ENCODE measurements at regions not wholly inside any gene's neighbourhood (a gene's known extent, or its start where the extent isn't known, plus 50 kb on each side); places are given as distances from the start of the nearest gene placed in this dataset.

DNA sequence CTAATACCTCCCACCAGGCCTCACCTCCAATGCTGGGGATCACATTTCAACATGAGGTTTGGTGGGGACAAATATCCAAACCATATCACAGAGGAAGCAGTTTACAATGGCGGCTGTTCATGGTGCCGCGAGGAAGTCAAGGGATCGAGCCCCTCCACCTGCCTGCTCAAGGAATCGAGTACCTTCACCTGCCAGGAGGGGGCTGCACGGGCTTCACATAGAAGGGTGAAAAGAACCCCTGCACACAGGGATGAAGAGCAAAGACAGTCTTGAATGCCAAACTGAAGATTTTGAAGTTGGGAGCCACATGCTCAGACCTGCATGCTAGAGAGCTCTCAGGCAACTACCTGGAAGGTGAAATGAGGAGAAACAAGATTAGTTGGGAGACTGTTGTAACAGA is 110.3 kb downstream of the KCNF1 start:
- no peak overlapping the region for H3K27ac ChIP-seq
- TF ChIP-seq, protein P1, sequence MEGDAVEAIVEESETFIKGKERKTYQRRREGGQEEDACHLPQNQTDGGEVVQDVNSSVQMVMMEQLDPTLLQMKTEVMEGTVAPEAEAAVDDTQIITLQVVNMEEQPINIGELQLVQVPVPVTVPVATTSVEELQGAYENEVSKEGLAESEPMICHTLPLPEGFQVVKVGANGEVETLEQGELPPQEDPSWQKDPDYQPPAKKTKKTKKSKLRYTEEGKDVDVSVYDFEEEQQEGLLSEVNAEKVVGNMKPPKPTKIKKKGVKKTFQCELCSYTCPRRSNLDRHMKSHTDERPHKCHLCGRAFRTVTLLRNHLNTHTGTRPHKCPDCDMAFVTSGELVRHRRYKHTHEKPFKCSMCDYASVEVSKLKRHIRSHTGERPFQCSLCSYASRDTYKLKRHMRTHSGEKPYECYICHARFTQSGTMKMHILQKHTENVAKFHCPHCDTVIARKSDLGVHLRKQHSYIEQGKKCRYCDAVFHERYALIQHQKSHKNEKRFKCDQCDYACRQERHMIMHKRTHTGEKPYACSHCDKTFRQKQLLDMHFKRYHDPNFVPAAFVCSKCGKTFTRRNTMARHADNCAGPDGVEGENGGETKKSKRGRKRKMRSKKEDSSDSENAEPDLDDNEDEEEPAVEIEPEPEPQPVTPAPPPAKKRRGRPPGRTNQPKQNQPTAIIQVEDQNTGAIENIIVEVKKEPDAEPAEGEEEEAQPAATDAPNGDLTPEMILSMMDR (IDR thresholded peaks at IDR 0.05): no peak
- DNase-seq (ENCODE audit: low spot score): no peak

DNA sequence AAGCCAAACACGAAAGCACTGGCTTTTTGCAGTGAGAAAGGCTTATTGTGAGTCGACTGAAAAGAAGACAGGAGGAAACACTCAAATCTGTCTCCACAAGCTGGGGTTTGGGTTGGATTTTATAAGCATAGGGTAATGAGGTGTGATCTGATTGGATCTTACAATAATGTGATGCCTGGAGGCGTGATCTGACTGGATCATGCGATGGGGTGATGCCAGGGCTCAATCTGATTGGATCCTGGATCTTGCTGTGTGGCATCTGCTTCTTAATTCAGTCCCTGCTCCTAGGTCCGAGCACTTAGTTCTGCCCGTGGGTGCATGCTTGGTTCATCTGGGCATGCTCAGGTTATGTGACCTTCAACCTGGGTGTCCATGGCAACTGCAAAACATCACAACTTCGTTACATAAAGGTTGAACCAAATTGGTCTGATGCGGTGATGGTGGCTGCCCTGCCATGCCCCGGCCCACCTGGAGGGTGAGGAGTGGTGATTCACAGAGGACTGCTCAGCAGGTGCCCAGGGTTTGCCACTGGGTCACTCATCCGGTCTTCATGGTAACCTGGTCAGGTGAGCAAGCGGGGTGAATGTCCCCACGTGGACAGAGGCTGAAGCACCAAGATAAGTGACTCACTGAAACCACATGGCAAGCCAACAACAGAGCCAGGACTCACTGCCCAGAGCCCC is 111.0 kb downstream of the KCNF1 start:
- no peak for DNase-seq (ENCODE audit: low spot score)

More for the DNA sequence above, 110.3 kb downstream of the KCNF1 start:
- H3K4me3 ChIP-seq: no peak overlapping the region

DNA sequence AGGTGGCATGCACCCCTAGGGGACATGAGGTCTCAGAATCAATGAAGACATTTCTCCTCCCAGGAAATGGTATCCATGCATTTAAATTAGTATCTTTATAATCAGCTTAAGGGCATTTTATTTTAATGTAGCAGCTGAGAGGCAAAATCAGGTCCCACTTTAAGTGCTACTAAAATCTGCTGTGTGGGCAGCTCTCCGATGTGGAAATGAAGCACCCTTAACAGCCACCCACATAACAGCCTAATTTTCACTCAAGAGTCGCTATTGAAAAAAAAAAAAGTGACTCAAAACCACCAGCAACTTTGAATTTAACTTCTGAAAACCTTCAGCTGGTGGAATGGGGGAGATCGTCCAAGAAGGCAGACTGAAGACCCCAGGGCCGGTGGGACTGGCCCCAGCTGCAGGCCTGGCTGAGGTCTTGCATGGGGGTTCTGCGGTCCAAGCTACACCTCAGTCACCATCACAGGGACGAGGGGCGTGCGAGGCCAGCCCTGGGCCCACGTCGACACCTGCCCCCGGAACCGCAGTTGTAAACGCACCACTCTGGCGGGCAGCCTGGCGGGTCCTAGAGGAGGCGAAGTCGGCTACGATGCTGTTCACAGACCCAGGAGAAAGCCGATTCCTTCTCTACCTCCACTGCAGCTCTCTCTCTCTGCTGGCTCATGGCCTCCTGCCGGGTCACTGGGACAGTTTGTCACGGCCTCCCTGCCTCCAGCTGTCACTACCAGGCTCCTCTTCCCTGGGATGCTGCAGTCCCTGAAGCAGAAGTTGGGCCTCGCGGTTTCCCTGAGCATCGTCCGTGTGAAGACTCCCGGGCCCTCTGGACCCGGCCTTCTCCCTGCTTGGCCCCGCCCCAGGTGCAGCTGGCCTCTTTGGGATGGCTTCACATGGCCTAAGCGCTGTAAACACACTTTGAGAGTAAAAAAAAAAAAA is 111.9 kb downstream of the KCNF1 start:
- no peak overlapping the region for H3K27ac ChIP-seq
- H3K4me3 ChIP-seq: no peak overlapping the region
- TF ChIP-seq, protein P1 (IDR thresholded peaks at IDR 0.05): no peak
- no peak for DNase-seq (ENCODE audit: low spot score)

More for the DNA sequence above, 111.0 kb downstream of the KCNF1 start:
- Histone ChIP-seq H3K4me3 (no peak overlapping the region), H3K27ac (no peak overlapping the region)
- TF ChIP-seq, protein P1 (IDR thresholded peaks at IDR 0.05): no peak

DNA sequence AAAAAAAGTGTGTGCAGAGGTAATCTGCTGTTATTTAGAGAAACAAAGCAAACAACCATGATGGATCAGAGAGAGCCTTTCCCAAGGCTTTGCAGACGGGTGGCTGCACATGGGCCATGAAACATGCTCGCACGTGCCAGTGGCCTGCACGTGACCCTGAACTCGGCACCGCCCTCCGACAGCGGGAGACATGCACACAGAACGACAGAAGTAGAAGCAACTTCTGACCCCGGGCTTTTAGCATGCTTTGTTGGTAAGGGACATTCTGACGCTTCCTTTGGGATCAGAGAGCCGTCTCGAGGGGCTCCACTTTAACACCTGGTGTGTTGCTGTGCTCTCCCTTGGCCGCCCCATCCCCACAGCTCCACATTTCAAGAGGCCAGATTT is 112.5 kb downstream of the KCNF1 start:
- no peak for DNase-seq (ENCODE audit: low spot score)
- no peak overlapping the region for H3K27ac ChIP-seq
- H3K4me3 ChIP-seq: no peak overlapping the region
- TF ChIP-seq, protein P1 (IDR thresholded peaks at IDR 0.05): no peak

DNA sequence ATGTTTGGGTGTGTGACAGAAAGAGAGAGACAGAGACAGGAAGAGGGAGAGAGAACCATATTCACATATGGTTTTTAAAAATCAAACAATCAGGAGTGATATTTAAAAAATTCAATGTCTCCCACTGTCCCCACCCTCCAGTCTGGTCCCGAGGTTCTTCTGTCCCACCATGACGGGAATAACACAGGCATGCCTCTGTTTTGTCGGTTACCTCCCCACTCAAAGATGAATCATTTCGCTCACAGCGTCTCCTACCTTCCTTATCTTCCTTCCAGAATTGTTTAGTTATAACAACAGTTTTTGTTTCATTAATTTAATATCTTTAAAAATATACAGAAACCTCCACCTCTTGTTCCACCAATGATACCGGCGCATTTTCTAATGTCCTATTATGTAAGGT is 113.0 kb downstream of the KCNF1 start:
- TF ChIP-seq, protein P1 (IDR thresholded peaks at IDR 0.05): no peak
- Histone ChIP-seq H3K4me3 (no peak overlapping the region), H3K27ac (no peak overlapping the region)
- no peak for DNase-seq (ENCODE audit: low spot score)

DNA sequence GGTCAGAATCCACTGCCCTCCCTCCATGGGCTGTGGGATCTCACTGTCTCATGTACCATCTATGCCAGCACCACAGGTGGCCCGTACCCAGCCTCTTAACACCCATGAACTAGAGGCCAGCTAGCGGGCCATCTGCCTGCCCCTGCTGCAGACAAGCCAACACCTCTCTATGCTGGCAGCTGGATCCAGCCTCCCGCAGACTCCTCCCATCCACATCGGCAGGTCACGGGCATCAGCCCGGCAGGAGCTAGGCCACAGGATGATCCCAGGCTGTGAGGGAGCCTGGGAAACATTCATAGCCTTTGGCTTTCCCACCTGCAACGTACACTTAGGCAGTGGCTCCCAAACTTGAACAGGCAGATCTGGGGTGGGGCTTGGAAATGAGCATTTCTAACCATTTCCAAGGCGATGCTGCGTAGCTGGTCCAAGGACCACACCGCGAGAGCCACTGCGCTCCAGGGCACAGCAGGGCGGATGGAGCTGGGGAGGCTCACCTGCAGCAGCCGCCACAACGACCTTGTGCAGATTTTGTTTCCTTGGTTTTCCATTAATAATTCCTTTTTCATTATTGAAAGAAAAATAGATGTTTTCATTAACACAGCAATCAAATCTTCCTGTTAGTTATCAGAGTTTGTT is 114.7 kb downstream of the KCNF1 start:
- TF ChIP-seq, protein P1 (IDR thresholded peaks at IDR 0.05): no peak
- Histone ChIP-seq H3K27ac (no peak overlapping the region), H3K4me3 (no peak overlapping the region)
- no peak for DNase-seq (ENCODE audit: low spot score)
